ENCODE measurements at regions not wholly inside any gene's neighbourhood (a gene's known extent, or its start where the extent isn't known, plus 50 kb on each side); places are given as distances from the start of the nearest gene placed in this dataset.

DNA sequence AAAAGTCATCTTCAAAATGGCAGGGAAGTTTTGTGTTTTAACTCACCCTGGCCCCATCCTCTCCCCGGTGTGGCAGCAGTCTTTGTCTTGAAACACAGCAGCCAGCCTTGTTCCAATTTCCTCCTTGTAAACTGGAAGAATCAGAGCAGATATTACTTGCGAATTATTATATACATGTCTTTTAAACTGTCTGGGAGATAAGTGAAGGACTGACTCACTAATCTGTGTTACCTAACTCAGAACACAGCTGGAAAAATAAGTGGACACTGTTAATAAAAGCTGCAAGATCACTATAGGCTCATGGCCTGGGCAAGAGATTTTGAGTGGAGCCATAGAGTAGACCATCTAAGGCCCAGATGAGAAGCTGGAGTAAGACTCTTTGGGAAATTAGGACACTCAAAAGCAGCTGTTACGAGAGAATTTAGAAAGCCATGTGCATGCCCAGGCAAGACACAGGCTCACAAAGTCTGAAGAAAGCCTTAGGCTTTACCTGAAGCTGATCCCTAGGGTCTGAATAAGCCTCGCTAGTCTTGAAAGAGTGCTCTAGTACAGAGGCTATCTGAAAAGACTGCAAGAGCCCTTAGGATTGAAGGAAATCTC, 233.0 kb upstream of the RAB4A start:
- DNase-seq = no peak

DNA sequence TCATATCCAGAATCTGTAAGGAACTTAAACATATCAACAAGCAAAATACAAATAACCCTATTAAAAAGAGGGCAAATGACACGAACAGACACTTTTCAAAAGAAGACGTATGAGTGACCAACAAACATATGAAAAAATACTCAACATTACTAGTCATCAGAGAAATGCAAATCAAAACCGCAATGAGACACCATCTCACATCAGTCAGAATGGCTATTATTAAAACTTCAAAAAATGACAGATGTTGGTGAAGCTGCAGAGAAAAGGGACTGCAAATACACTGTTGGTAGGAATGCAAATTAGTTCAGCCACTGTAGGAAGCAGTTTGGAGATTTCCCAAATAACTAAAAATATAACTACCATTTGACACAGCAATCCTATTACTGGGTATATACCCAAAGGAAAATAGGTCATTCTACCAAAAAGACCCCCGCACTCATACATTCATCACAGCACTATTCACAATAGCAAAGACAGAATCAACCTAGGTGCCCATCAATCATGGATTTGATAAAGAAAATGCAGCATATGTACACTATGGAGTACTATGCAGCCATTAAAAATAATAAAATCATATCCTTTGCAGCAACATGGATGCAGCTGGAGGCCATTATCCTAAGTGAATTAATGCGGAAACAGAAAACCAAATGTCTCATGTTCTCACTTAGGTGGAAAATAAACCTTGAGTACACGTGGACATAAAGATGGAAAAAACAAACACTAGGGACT, 230.1 kb upstream of the RAB4A start:
- no peak for DNase-seq

DNA sequence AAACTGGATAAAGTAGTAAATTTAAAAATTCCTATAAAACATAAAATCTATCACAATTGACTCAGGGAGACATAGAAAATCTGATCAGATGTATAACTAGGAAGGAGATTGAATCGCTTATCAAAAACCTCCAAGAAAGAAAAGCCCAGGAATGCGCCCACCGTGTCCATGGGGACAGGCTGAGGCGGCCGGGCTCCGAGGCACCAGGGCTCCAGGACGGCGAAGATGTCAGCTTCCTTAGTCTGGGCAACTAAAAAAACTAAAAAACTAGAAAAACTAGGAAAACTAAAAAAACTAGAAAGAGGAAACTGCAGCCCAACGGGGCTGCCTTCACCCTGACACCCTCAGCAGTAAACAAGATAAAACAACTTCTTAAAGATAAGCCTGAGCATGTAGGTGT, 229.0 kb upstream of the RAB4A start:
- no peak for DNase-seq

DNA sequence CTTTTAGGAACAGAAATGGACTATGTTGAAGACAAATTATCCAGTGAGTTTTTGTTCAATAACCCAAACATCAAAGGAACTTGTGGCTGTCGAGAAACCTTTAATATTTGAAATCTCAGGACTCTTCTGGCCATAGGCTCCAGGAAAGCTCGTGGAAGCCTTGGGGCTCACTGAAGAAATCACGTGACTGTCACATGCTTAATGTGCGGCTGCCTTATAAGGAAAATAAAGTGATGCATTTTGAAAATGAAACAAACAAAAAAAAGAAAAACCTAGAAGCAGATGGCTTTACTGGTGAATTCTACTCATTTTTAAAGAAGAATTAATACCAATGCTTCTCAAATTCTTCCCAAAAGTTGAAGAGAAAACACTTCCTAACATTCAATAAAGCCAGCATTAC, 228.4 kb upstream of the RAB4A start:
- no peak for DNase-seq

DNA sequence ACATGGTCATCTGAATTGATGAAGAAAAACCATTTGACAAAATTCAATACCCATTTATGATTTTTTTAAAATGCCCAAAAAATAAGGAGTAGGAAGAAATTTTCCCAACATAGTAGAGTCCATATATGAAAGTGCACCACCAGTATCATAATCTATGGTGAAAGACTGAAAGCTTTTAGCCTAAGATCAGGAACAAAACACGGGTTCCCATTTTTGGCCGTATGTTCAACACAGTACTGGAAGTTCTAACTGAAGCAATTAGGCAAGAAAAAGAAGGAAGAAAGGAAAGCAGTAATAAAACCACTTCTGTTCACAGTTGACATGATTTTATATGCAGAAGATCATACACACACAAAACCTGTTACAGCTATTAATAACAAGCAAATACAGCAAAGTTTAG, 227.8 kb upstream of the RAB4A start:
- no peak for DNase-seq

DNA sequence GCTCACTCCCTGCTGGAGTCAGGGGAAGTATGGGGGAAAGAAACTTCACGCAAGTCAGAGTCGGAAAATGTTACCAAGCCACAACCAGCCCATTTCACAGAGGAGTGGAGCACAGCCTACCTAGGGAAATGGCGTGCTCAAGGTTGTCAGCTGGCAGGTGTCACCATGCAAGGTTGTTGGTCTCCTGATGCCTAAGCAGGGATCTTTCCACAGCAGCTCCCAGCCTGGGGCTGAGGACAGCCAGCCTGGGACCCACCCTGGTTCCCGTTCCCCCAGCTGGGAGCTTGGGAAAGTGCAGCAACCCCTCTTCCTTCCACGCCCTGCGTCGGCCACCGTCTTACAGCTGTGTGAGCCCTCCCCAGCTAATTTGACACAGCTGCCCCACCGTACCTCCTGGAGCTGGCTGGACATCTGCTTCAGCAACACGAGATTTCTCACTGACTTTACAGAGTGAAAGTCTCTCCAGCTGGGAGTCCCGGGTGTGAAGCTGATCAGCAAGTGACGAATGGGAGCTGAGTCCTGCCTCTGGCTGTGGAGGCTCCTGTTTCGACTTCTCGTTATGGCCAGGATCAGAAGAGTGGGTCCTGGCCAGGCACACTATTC, 224.6 kb upstream of the RAB4A start:
- DNase-seq = no peak

DNA sequence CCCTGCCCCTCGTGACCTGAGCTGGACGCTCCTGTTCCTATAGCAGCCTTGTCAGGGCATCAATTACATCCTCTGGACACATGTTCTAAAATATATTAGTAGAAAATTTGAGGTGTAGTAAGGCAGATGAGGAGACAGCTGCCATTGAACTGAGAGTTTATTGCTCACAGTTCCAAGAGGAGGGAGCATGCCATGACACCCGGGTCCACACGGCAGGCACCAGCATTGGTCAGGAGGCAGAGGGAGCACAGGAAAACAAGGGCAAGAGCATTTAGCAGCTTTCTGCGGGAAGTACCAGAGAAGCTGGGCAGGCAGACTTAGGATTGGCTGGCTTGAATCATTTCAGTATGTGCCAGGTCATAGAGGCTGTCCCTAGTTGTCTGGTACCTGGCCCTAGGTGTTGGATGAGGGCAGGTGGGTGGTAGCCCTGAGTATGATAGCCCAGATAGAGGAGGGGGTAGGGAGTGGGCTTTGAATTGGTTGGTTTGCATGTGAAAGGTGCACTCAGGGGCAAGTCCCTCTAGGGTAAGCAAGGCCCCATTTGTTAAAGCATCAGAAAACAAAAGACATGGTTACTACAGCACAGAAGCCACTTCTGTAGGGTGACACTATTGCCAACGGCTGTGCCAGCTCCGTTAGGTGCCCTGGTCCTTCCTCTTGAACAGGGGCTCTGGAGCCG, 223.6 kb upstream of the RAB4A start:
- no peak for DNase-seq

DNA sequence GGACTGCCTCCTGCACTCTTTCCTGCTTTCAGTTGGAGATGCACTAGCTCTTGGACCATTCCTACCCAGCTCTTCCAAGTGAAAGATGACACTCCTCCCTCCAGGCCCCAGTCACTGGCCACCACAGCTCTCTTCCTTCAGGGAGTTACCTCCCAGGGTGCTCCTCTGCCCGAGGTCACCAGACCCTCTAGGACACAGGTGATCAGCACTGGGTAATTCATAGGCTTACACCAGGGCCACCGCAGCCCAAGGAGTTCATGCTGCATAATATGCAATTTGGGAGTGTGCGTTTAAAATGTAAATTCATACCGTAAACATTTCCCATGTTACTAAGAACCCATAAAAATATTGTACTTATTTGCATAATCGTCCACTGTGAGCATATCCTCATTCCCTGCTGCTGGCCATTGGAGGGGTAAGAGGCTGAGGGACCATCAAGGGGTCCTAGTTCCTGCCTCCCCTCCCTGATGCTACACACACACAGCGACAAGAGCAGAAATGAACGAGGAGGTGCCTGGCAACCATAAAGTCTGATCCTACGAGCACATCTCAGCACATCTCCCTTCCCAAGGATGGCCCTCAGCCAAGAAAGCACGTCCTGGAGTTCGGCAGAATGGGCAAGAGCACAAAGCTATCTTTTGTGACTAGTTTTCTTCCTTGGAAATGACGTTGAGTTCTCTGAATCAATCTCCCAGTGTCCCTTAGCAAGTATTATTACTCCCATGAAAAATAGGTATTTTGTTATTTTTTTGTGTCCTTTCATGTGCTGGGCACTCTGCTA, 222.9 kb upstream of the RAB4A start:
- DNase-seq = no peak

DNA sequence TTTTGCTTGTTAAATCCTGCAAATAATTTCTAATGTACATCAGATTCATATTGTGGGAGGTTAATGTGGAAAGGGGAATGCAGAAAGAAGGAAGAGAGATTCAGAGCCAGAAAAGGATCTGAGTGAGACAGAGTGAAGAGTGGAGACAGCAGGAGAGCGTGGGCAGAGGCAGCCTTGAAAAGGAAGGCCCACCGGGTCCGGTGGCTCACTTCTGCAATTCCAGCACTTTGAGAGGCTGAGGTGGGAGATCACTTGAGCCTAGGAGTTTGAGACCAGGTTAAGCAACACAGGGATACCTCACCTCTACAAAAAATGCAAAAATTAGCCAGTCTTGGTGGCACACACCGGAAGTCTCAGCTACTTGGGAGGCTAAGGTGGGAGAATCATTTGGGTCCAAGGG, 222.0 kb upstream of the RAB4A start:
- no peak for DNase-seq

DNA sequence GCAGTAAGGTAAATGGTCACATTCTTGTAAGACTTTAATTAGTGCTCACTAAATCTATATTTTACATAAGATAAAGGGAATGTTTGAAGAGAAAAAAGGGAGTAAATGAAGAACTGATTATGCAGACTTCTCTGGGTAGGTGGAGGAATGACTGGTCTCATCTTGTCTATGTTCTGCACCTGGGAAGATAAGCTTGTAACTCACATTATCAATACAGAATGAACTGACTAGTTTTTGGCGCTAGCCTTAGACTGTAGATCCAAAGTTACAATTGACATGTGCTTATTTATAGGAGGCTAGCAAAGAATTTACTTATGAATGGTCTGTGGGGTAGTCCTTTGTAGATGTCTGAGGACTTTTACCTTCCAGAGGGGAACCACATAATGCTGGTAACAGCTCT, 214.9 kb upstream of the RAB4A start:
- DNase-seq = no peak

DNA sequence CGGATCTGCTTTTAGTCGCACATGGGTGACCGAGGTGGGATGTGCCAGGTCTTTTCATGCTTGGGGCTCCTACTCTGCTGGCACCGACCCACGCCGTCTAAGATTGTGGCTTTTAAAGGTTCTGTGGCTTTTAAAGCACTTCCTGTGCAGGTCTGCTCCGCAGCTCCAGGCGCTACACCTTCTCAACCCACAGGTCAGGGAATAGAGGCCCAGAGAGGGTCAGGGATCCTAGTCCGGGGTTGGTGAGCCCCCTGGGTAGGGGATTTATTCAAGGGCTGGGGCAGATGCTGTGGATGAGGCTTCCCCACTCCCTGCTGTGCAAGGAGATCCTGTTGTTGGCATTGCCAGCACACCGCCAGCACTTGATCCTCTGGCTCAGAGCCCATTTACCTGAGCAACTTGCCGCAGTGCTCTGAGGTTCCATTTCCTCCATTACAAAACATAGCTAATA, 212.8 kb upstream of the RAB4A start:
- peak; percentile 62 for DNase-seq

DNA sequence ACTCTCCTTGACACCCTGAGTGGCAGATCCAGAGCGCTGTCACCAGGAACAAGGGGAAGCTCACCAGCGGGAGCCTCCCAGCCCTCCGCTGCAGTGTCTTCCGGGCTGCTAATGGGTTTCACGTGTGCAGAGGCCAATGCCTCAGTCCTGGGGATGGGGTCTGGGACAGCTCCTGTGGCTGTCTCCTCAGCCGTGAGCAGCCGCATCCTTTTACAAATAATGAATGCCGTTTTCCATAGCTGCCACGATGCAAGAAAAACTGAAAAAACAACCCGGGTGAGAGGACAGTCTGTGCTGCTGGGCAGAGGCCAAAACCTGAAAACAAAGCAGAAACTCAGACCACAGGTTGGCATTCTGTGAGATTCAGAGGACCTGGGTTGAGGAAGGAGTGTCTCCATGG, 212.2 kb upstream of the RAB4A start:
- no peak for DNase-seq

DNA sequence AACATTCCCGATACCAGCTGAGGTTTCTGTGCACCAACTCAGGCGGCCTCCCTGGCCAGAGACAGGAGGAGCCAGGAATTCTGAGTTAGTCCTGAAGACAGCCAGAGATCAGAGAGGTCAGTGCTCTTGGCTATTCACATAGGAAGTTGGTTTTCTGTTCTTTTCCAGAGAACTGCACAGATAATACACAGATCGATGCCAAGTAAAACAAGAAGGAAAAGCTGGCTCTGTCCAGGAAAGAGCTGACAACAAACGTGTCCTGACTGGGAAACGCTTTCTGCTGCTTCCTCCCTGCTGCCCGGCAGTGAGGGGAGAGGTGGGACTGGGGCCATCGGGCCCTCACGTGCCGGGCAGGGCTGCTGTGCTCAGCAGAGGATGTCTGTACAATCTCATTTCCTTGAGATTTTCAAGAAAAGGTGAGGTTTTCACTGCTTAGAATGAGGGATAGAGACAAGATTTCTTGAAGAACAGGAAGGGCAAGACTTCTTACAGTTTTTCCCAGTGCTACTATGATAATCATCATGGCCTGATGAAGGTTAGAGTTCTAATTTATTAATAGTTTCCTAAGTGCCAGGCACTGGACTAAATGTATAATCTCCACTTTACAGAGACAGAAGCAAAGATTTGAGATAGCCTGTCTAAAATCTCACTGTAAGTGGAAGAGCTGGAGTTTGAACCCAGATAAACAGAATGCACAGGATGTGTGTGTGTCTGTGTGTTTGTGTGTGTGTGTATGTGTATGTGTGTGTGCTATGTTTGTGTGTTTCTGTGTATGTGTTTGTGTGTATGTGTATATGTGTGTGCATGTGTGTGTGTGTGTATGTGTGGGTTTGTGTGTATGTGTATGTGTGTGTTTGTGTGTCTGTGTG, 211.0 kb upstream of the RAB4A start:
- DNase-seq = no peak

DNA sequence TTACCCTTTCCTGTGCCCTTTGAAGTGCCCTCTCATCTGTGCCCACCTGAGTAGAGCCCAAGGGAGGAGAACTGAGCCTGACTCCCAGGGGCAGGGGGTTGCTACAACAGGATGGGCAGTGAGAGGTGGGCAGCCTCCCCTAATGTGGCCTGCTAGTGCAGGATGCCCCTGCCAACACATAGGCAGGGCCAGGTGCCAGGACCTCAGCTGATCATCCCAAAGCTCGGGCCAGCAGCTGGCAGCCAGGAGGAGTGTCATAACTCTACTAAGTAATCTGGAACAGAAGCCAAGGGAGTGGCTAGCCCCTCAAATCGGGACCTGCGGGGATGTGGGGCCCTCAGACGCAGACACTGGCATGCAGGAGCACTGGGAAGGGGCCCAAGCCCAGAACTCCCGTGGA, 208.8 kb upstream of the RAB4A start:
- no peak for DNase-seq

DNA sequence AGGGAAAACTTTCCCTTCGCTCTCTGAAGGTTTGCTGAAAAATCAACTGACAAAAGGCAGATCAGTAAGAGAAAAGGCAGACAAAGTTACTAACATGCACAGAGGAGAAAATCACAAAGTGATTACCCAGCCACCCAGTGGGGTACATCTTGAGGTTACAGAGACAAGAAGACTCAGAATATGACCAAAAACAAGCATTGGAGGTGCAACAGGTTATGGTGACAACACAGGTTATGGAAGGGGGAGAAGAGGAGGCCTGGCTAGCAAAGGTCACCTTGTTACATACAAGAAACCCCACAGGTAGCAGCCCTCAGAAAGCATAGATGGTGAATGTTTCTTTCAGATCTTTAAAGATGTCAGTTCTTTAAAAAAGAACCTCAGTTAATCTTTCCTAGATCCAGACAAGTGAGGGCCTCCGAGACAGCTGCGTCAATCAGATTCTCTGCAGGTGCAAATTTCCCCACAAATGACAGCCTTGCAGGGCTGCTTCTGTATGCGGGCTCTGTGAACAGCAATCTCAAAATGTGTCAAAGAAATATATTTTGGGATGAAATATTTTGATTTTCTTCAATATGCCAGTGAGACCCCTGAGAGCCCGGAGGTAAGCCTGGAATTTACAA, 207.6 kb upstream of the RAB4A start:
- DNase-seq = no peak

DNA sequence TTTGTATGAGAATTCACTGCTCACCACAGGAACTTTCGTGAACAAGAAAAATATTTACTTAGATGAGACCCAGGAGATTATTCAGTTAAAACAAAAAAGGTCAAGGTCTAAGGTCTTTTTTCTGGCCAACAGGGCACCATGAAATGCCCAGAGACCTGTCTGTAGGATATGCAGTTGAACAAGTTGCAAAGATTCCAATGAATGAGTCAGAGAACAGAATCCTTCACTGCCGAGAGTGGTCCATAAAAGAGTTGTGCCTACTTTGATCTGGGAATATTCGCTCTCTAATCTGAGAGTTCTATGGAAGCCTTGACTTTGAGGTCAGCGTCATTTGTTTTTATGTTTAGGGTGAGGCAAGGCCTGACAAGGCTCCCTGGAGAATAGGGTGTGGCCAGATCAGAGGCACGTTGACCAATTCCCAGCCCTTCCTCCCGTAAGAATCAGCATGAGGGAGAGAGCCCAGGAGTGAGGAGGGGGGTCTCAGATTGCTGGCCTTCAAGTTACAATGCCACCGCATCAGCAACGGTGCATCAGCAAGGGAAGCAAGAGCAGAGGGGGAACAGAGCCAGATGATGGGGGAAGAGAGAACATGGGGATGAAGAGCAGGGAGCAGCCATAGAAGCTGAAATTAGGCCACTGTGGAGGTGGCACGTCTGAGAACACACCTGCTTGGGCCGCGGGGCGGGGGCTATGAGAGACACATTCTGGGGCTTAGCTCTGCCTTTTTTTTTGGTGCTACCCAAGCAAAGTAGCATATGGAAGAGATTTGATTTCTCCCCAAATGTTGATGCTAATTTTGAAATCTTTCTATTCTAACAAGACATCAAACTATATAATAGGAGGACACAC, 206.4 kb upstream of the RAB4A start:
- DNase-seq = no peak

DNA sequence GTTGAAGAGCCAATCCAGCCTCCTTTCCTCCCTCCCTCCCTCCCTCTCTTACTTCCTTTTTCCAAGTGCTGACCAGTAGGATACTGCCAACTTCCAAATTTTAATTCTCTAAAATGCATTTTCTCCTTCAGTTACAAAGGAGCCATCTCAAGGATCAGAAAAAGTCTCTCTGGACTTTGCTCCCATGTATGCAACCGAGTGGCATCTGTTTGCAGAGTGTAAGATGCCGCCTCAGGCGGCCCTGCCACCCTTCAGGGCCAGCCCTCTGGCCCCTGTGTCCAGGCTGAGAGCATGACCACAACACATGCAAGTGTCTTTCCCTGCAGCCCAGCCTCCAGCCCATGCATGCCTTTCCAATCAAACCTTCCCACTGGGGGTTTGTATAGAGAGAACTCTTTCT, 205.3 kb upstream of the RAB4A start:
- DNase-seq = no peak

DNA sequence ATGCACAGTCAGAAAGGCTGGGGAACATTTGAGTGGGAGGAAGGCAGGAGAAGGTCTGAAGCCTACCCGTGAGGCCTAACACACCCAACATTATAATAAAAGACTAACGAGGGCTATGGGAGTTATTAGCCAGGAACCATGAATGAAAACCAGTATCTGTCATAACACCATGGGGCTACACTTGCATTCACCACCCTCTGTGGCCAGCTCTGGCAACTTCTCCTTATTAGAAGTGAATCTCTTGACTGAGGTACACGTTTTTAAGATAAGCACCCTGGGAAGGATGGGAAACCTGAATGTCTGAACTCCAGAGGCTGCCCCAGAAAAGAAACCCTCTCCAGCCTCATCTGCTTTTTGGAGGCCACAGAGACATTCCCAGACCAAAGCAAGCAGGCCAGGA, 204.3 kb upstream of the RAB4A start:
- DNase-seq = no peak

DNA sequence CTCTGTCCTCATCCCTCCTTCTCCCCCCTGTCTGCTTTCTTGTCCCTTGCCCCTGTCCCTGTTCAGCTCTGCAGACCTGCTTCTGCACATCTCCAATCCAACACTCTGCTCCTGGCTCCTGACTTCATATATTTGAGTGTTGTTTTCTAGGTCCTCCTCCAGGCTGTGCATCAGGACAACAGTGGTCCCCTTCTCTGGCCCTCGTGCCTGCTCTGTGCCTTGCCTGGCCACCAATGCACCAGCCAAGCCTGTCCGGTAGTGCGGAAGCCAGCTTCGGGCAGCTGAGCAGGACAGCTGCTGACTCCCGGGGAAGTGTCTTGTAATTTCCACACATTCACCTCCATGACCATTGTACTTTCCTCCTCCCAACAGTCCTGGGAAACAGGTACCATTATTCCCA, 203.4 kb upstream of the RAB4A start:
- DNase-seq = no peak

DNA sequence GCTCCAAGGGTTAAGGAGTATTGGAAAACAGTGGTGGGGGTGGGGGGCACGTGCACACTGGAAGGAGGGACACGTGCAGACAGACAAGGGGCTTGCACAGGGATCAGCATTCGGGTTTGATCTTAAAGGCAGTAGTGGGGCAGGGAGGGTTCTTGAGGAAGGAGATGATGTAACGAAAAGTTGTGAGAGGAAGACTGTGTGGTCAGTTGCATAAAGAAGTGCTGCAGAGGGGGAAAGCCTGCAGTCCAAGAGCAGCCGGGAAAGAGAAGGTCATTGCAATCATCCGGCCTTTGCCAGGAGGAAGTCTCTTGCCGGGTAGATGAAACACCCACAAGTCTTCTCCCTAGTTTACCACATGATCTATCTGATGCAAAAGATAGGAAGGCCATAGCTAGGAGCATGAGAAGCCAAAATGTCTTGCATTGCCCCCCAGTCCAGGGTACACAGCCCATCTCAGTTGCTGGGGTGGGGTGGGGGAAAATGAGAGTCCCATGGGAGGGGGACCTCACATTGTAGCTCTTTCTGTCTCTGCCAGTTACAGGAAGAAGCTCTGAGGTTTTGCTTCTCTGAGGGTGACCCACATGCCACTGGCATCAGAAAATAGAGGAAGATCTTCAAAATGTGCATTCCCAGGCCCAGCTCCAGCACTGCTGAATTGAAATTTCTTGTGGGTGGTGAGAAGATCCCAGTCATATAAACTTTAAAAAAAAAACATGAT, 202.5 kb upstream of the RAB4A start:
- no peak for DNase-seq
